GM18505 (cell line): ENCODE measurements at regions not wholly inside any gene's neighbourhood (a gene's known extent, or its start where the extent isn't known, plus 50 kb on each side); places are given as distances from the start of the nearest gene placed in this dataset.

Experiments
- ATAC-seq: cut with Tn5 transposase; IDR thresholded peaks from one replicate; pipeline ENCODE4 v1.9.1; 2021; ENCODE audit not compliant: unreplicated experiment
- POLR2A ChIP-seq: IDR thresholded peaks from 4 replicates; pipeline ENCODE4 v1.6.1; 2011; ENCODE audit warnings: borderline replicate concordance; ENCODE audit not compliant: insufficient read depth, insufficient read length; ENCODE audit errors: extremely low read depth

DNA sequence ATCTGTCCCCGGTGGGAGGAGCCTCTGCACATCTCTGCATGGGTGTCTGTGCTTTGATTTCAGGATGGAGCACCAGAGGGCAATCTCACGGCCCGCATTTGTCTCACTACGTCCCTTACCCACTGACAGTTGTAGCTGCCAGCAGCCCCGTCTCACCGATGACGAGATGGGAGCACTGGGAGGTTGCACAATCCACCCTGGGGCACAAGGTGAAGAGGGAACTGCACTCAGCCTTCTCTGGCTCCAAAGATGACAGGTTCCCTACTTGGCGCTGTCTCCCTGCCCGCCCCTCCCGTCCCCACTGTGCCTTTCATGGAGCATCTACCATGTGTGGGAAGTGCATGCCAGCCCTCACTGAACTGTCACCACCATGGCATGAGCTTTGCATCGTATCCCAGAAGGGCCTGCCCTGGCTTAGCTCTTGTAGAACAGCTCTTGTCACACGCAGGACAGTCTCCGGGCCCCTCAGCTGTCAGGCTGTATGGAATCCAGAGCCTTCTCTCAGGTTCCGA, 99.9 kb upstream of the PMEPA1 start:
- ATAC-seq, result no peak

DNA sequence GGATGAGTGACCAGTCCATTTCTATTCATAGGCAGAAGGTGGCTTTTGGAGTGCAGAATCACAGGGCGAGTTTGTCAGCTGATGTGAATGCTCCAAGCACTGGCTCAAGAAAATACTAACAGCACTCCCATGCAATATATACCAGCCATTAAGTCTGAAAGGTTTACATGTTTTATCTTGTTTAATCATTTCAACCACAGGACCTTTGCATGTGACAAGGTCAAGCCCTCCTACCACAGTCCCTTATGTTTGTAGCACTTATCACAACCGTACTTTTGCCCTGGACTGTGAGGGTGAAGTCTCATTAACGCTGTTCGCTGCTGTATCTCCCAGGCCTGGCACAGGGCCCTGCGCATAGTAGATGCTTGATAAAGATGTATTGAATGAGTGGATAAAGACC, 99.3 kb upstream of the PMEPA1 start:
- no peak for ATAC-seq
- no peak for TF ChIP-seq POLR2A

More for the DNA sequence above, 99.9 kb upstream of the PMEPA1 start:
- TF ChIP-seq POLR2A, result no peak

GRCh38 chr20:57808264-57809070, 98.7 kb upstream of the PMEPA1 start:
- ATAC-seq, result no peak
- no peak for TF ChIP-seq POLR2A

- ATAC-seq, result no peak
- TF ChIP-seq POLR2A, result no peak
Measured at GRCh38 chr20:57807401-57808263, 97.8 kb upstream of the PMEPA1 start.

DNA sequence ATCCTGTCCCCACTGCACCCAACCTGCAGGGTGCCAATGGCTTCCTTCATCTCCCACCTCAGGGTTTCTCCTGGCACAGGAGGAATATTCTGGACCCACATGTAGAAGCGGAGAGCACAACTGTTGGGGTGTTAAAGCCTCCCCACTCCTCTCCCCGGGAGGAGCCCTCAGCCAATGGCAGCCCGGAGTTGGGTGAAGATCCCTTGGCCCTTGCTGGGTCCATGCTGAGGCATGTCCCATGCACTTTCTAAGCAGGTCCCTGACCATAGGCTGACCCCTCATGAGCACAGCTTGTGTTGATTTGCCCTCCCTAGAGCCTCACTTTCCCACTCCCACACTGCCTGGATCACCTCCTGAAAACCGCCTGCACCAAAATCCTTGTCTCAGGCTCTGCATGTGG, 97.2 kb upstream of the PMEPA1 start:
- no peak for ATAC-seq
- TF ChIP-seq POLR2A, result no peak

- no peak for TF ChIP-seq POLR2A
Measured at GRCh38 chr20:57806476-57806875, 96.7 kb upstream of the PMEPA1 start.

GRCh38 chr20:57805747-57806146, 95.9 kb upstream of the PMEPA1 start:
- no peak for ATAC-seq
- no peak for TF ChIP-seq POLR2A

More at GRCh38 chr20:57806476-57806875, 96.7 kb upstream of the PMEPA1 start:
- no peak for ATAC-seq

- no peak for TF ChIP-seq POLR2A
- no peak for ATAC-seq
Measured at GRCh38 chr20:57804470-57805250, 94.8 kb upstream of the PMEPA1 start.

- ATAC-seq, result no peak
- no peak for TF ChIP-seq POLR2A
Measured at GRCh38 chr20:57803508-57804005, 93.7 kb upstream of the PMEPA1 start.

- TF ChIP-seq POLR2A, result no peak
- ATAC-seq, result no peak
Measured at GRCh38 chr20:57802765-57803507, 93.1 kb upstream of the PMEPA1 start.

GRCh38 chr20:57801581-57801980, 91.8 kb upstream of the PMEPA1 start:
- ATAC-seq, result no peak
- TF ChIP-seq POLR2A, result no peak

- ATAC-seq, result no peak
- no peak for TF ChIP-seq POLR2A
Measured at GRCh38 chr20:57800791-57801430, 91.1 kb upstream of the PMEPA1 start.

DNA sequence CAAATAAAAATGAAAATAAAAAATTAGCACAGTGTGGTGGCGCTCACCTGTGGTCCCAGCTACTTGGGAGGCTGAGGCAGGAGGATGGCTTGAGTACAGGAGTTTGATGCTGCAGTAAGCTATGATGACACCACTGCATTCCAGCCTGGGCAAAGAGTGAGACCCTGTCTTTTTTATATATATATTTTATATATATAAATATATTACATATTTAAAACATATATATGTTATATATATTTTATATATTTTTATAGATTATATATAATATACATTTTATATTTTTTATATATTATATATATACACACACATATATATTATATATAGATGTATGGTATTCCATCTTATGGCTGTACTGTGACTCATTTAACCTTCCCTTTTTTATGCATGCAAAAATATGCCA, 87.6 kb upstream of the PMEPA1 start:
- no peak for ATAC-seq
- TF ChIP-seq POLR2A, result no peak
